CD4-positive, alpha-beta T cell treated with Interleukin-6 for 4 hours (primary cell): ENCODE measurements at regions not wholly inside any gene's neighbourhood (a gene's known extent, or its start where the extent isn't known, plus 50 kb on each side); places are given as distances from the start of the nearest gene placed in this dataset.
A peak's percentile ranks its signal among the peaks of the same experiment; 100 is the strongest.
"Not testable (repeated sequence)": the region's sequence is repeated elsewhere in the genome, so short reads cannot be mapped to it uniquely, and the experiment has no call there.

Source experiments
- DNase-seq: peaks from one replicate; pipeline ENCODE4 v3.0.0-alpha.2; 2020; ENCODE audit warnings: mixed read lengths

DNA sequence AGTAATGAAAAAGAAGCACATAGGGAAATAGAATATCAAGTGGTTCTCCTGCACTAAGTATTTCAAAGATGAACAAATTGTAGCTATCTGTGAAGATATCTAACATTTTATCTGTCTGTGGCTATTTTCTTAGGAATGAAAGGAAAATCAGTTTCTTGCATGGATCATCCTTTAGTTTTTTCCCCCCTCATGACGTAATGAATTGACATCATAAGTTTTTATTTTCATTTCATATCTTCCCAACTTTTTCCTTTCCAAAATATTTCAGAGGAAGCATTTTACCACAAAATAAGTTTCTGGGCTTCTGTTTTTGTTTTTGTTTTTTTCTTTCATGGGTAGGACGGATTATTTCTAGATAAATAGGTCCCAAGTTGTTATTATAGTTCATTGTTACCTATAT is 996.6 kb downstream of the TMEM121 start:
- DNase-seq, result no peak

DNA sequence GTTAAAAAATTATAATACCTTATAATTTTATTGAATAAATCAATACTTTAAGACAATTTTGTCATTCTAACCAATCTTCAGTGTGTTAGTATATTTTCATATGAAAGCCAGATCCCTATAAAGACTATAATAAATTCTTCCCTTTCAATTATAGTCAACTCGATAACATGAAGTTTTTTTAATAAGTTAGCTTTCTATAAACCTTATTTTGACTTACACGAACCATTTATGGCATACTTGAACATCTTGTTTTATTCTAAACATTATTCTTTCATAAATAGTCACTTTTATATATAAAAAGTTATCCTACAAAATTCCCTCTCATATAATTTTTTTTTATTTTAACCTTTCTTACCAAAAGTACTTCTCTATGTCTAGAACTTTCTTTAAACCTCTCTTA is 1002.3 kb downstream of the TMEM121 start:
- no peak for DNase-seq

DNA sequence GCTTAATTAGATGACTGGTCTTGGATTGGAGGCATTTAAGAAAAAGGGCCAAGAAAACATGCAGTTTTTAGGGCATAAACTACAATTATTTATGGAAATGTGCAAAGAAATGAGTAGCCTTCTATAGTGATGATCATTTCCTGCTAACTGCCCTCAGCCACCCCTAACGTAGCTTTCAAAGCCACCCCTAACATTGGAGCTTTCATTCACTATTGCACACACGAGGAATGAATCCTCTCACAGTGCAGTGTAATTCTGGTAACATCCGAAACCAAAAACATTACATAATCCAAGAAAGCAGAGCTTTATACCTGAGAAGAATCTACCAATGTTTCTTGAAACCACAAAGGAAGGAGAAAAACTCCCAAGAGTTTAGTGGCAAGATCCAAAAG is 1003.6 kb downstream of the TMEM121 start:
- no peak for DNase-seq

DNA sequence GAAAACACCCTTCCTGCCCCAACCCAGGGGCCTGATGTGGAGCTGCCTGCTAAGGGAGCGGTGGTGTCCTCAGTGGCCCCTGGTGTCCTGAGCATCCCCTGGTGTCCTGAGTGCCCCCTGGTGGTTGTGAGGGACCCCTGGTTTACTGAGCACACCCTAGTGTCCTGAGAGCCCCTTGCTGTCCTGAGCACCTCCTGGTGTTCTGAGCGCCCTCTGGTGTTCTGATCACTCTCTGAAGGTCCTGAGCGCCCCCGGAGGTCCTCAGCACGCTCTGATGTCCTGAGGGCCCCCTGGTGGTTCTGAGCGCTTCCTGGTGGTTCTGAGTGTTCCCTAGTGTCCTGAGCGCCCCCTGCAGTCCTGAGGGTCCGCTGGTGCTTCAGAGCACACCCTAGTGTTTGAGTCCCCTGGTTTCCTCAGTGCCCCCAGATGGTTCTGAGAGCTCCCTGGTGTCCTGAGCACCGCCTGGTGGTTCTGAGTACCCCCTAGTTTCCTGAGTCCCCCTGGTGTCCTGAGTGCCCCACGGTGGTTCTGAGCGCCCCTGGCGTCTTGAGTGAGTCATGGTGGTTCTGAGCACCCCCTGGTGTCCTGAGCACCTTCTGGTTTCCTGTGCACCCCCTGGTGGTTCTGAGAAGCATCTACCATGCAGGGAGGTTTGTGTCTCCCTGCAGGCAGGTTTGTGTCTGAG is 1004.2 kb downstream of the TMEM121 start:
- peak; percentile 39 for DNase-seq

DNA sequence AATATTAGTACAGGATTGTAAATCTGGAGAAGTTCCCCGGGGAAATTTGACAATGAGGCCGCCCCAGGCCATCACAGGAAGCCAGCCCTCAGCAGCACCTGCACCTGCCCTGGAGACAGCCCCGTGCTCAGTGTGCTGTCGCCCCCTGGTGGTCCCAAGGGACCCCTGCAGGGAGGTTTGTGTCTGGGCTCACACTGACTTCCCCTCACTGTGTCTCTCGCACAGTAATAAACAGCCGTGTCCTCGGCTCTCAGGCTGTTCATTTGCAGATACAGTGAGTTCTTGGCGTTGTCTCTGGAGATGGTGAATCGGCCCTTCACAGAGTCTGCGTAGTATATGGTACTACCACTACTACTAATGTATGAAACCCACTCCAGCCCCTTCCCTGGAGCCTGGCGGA is 1011.2 kb downstream of the TMEM121 start:
- DNase-seq, result peak; percentile 30

DNA sequence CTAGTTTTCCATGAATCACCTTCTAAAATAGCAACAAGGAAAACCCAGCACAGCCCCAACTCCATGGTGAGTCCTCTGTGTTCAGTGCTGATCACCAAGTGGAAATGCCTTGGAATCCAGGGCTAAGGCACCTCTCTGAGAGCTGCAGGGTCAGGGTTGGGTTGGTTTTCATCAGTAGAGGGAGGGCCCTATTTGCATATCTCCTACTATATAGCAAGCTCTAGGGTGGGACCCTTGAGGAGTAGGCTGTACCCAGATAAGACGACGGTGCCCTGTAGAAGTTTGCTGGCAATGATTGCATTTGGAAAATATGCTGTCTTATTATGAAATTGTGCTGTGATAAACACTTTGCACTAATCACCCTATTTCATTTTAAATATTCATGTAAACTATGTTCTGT is 1011.8 kb downstream of the TMEM121 start:
- no peak for DNase-seq

DNA sequence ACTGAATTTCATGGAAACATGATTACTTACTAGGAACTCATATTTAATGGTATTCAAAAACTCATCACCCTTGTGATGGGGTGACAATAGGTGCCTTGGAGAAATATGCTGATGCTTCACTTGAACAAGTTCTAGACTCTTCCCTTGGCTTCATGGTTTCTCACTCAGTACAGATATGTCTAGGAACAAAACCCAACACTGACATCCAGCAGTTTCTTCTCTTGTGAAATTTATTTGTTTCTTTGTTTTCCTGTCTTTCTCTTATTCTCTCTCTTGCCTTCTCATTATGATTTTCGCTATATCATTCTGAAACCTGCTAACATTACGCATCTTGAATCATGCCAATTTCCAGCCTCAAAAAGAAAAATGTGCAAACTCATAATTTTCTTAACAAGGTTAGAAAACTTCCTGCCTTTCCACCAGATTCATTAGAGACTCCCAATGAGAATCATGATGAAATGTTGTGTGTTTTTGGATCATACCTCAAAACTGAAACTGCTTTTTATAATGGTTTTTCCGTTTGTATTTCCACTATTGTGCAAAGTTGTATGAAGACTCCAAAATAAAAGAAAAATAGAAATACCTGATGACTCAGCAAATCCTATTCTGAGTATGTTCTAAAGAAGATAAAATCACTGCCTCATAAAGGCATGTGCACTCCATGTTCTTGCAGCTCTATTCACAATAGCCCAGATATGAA is 1021.5 kb downstream of the TMEM121 start:
- DNase-seq, result no peak

DNA sequence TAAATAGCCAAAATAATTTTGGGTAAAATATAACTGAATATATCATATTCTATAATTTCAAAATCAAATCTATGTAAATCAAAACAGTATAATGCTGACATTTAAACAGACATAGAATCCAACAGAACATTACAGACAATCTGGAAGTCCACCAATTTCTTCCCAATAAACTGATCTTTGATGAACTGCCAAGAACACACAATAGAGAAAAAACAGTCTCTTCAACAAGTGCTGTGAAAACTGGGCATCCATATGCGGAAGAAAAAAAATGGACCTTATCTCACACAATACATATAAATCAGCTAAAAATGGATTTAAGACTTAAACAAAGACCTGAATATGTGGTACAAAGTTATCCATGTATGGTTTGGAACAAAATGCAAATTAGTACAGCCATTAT is 1022.7 kb downstream of the TMEM121 start:
- DNase-seq, result no peak

DNA sequence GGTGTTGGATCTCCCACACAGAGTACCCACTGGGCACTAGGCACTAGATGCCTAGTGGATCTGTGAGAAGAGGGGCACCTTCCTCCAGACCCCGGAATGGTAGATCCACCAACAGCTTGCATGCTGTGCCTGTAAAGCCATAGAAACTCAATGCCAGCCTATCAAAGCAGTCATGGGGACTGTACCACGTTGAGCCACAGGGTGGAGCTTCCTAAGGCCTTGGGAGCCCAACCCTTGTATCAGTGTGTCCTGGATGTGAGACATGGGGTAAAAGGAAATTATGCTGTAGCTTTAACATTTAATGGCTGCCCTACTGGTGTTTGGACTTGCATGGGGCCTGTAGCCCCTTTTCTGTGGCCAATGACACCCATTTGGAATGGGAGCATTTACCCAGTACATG is 1024.9 kb downstream of the TMEM121 start:
- peak; percentile 2 for DNase-seq

DNA sequence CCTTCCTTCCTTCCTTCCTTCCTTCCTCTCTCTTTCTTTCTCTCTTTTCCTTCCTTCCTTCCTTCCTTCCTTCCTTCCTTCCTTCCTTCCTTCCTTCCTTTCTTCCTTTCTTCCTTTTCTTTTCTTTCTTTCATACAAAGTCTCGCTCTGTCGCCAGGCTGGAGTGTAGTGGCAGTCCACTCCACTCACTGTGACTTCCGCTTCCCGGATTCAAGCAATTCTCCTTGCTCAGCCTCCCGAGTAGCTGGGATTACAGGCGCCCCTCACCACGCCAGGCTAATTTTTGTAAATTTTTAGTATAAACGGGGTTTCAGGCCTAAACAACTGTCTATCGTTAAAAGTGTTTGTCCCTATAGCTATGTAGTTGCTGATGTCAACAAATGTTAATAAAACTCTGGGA is 1029.8 kb downstream of the TMEM121 start:
- DNase-seq, result not testable (repeated sequence)

DNA sequence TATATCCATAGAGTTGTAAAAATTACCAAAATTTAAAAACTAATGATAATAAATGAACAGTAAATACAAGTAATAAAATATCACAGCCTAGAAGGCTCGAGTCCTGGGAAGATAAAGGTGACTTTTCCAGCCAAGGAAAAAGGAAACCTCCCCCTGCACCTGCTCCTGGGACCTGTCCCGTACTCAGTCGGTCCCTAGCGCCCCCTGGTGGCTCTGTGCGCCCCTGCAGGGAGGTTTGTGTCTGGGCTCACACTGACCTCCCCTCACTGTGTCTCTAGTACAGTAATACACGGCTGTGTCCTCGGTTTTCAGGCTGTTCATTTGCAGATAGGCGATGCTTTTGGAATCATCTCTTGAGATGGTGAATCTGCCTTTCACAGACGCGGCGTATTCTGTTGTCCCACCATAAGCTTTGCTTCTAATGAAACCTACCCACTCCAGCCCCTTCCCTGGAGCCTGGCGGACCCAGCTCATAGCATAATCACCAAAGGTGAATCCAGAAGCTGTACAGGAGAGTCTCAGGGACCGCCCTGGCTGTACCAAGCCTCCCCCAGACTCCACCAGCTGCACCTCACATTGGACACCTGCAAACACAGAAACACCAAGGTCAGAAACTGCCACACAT is 1030.4 kb downstream of the TMEM121 start:
- DNase-seq, result peak; percentile 79

DNA sequence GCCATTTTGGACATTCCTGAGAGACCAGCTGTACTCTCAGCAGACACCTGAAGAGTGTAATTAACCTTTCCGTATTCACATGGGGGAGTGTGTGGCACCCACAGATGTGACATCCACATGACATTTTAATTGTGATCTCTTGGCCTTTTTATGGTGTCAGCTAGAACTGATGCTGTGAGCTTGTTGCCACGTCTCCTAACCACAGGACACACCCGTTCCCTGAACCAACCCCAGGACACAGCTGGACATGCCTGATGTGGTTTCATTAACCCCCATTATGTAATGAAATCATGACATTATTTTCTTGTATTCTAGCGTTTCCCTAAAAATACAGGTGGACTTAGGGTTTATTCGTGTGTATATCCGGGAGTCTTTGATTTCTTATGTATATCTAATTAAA is 1036.1 kb downstream of the TMEM121 start:
- DNase-seq, result no peak

DNA sequence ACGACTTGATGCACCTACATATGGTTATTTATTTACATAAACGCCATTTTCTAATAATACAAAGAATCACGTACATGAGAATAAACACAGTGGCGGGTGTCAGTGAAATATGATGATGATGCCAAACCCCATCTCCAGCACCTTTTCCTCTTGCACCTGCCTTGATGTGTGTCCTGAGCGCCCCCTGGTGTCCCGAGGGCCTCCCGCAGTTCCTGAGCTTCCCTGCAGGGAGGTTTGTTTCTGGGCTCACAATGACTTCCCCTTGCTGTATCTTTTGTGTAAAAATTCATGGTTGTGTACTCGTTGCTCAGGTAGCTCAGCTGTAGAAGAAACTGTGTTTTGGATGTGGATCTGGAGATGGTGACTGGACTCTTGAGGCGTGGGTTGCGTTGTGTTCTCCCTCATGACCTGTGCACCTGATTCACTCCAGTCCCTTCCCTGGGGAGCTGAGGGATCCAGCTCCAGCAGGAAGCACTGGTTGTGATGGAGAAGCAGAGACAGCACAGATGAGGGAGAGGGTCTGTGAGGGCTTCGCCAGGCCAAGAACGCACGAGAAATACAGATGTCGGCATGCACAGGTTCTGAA is 1037.8 kb downstream of the TMEM121 start:
- DNase-seq, result peak; percentile 72

DNA sequence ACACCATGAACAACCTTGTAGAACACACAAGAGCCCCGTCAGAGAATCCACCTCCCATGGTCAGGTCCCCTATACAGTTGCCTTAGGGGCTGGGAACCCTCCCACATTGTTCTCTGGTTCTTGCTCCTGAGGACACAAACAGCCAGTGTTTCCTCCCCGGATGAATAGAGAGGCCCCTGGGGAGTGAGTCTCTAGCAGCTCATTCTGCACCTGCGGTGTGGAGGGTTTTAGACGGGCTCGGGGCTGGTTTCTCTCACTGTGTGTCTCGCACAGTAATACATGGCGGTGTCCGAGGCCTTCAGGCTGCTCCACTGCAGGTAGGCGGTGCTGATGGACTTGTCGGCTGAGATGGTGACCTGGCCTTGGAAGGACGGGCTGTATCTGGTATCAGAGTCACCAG is 1052.1 kb downstream of the TMEM121 start:
- DNase-seq, result no peak

DNA sequence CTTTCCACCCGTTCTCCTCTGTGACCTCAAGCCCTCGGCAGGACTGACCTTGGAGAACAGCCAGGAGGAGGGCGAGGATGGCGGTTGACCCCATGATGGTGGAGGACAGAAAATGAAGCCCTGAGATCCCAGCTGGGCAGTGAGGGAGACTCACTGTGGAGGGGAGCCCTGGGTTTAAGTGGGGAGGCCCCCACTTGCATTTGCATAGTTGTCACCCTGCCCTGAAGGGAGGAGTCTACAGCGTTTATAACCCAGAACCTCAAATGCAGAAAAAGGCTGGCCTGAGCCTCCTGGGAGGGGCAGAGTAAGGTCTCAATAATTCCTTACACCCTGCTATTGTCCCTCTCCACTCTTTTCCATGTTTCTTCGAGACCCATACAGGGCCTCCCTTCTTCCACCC is 1052.7 kb downstream of the TMEM121 start:
- no peak for DNase-seq

DNA sequence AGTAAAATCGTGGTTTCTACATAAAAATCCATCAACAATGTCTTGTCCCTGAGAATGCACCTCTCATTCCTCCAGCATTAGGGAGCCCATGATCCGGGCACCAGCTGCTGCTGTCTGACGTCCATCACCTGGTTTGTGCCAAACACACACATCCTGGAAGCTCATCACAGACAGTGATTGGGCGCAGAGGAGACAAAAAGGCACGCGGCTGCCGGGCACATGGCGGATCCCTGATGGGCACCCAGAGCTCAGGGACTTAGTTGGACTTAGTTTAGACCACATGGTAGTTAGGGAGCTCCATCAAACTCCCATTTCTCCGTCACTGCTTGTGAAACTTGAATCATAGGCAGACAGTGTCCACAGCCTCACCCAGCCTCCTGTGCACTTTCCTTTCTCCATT is 1059.3 kb downstream of the TMEM121 start:
- no peak for DNase-seq

DNA sequence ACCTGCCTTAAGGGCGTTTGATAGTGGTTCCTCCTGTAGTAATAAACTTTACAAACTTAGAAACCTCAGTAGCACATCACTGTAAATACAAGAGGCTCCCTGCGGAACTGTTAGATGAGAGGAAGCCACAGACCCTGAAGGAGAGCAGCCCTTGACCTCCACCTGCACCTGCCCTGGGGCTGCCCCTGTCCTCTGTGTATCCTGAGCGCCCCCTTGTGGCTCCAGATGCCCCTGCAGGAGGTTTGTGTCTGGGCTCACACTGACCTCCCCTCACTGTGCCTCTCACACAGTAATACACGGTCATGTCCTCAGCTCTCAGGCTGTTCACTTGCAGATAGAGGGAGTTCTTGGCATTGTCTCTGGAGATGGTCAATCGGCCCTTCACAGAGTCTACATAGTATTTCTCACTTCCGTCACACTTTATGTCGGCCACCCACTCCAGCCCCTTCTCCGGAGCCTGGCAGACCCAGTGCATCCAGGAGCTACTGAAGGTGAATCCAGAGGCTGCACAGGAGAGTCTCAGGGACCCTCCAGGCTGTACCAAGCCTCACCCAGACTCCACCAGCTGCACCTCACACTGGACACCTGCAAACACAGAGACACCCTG is 1059.8 kb downstream of the TMEM121 start:
- DNase-seq, result peak; percentile 69

DNA sequence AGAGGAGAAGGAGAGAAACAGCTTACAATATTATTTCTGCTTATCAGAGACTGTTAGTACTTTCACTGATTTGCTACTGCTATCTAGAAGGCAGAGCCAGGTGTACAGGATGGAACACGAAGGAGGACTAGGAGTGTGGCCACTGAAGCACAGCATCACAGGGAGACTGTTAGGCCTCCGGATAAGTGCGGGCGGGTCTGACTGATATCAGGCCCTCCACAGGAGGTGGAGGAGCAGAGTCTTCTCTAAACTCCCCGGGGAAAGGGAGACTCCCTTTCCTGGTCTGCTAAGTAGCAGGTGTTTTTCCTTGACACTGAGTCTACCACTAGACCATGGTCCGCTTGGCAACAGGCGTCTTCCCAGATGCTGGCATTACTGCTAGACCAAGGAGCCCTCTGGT is 1065.2 kb downstream of the TMEM121 start:
- not testable (repeated sequence) for DNase-seq

DNA sequence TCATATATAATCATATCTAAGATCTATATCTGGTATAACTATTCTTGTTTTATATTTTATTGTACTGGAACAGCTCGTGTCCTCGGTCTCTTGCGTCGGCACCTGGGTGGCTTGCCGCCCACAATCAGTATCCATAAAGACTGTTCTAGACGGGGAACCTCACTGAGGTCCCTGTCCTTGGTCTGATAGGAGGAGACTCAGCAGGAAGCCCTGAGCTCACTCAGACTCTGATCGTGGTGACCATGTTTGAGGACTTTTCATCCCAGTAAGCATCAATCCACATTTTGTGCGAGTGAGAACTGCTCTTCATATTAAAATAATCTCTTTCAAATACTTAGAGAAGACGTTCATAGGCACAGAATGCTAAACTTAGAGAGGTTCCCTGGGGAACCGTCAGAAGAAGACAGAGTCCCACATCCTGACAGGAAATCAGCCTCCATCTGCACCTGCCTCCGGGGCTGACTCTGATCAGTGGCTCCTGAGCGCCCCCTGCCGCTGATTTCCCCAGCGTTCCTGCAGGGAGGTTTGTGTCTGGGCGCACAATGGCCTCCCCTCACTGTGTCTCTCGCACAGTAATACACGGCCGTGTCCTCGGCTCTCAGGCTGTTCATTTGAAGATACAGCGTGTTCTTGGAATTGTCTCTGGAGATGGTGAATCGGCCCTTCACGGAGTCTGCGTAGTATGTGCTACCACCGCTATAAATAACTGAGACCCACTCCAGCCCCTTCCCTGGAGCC is 1065.9 kb downstream of the TMEM121 start:
- DNase-seq, result peak; percentile 33

DNA sequence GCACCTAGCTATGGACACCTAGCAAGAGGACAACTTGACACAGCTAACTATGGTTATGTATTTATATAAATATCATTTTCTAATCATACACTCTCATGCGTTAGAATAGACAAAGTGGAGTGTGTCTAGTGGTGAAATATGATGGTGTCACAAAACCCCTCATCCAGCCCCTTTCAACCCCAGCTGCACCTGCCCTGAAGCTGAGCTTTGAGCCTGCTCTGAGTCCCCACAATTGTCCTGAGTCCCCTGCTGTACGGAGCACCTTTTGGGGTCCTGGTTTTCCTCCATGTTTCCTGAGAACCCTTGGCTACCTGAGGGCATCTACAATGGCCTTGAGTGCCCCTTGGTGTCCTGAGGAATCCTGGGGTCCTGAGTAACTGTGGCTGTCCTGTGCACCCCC is 1072.8 kb downstream of the TMEM121 start:
- DNase-seq, result no peak

DNA sequence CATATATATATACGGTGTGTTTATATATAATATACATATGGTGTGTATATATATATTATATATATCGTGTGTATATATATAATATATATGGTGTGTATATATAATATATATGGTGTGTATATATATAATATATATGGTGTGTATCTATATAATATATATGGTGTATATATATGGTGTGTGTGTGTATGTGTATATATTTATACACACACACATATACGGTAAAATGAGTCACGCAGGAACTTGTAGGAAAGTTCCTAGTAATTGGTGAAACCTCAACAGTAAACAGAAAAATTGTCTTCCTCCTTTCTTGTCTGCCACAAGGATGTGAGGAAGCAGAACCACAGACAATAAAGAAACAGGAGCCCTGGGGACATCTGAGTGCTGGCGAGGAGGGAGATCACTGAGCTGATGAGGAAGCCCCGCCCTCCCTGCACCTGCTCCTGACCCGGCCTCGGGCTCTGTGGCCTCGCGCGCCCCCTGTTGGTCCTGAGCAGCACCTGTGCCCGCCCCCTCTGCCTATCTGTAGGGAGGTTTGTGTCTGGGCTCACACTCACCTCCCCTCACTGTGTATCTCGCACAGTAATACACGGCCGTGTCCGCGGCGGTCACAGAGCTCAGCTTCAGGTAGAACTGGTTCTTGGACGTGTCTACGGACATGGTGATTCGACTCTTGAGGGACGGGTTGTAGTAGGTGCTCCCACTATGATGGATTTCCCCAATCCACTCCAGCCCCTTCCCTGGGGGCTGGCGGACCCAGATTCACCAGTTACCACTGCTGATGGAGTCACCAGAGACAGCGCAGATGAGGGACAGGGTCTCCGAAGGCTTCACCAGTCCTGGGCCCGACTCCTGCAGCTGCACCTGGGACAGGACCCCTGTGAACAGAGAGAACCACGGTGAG is 1079.4 kb downstream of the TMEM121 start:
- DNase-seq, result peak; percentile 82

DNA sequence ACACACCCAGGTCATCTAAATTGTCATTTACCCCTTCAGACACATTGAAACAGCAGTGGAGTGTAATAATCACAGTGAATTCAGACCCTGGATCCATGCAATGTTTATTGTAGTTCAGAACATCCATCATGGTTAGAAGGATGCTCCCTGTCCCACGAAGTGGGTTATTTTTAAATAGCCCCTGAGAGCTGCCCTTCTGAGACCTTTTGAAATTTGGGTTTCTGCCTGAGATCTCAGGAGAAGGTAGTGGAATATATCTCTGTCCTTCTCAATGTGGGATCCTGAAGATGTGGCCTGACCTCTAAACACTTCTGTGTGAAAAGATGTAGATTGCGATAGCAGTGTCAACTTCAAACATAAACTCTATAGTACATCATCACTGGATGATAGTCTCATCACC is 1080.6 kb downstream of the TMEM121 start:
- DNase-seq, result no peak
